ENCODE measurements at regions not wholly inside any gene's neighbourhood (a gene's known extent, or its start where the extent isn't known, plus 50 kb on each side); places are given as distances from the start of the nearest gene placed in this dataset.

- Histone ChIP-seq H3K9me3 (ENCODE audit: control extremely low read depth in 1 of 3, control insufficient read depth in 2 of 3, insufficient read depth in 1 of 3, low read length in 2 of 3) (peaks cover 0 to 3% (median 0%) of the 10 kb centered on the region in 3 donors), H3K79me2 (ENCODE audit: control insufficient read depth, insufficient read depth, low read length) (no peaks in the 10 kb centered on the region), H2AFZ (ENCODE audit: insufficient read depth, low read depth, low read length, poor library complexity, severe bottlenecking) (no peak overlapping the region), H3K4me2 (replicated peaks; ENCODE audit: low read depth, low read length, poor library complexity, severe bottlenecking) (no peak overlapping the region), H3K9ac (ENCODE audit: low read length) (no peak overlapping the region), H4K20me1 (ENCODE audit: control insufficient read depth, insufficient read depth, low read length, poor library complexity, severe bottlenecking) (no peaks in the 10 kb centered on the region), H3K27ac (ENCODE audit: low read length in 2 of 2) (no peak overlapping the region), H3K4me3 (ENCODE audit: control extremely low read depth in 1 of 5, extremely low read depth in 1 of 5, insufficient read depth in 1 of 5, low read depth in 2 of 5, low read length in 4 of 5) (no peak overlapping the region), H3K36me3 (replicated peaks in 1 of 2; ENCODE audit: control extremely low read depth in 1 of 2, control insufficient read depth in 1 of 2, extremely low read depth in 1 of 2, insufficient read depth in 2 of 2, low read length in 1 of 2) (no peaks in the 10 kb centered on the region), H3K4me1 (ENCODE audit: control insufficient read depth in 2 of 2, insufficient read depth in 2 of 2, low read length in 2 of 2) (no peaks in the 10 kb centered on the region), H3K27me3 (replicated peaks in 1 of 4; ENCODE audit: control extremely low read depth in 1 of 4, control insufficient read depth in 3 of 4, insufficient read depth in 4 of 4, low read length in 3 of 4) (no peaks in the 10 kb centered on the region)
- H3K4me3 Mint-ChIP-seq = no peak overlapping the region
- H3K27me3 Mint-ChIP-seq = no peaks in the 10 kb centered on the region
- POLR2A ChIA-PET = no interaction called here
- peaks cover 6% of the 10 kb centered on the region for H3K9me3 Mint-ChIP-seq (ENCODE audit: insufficient read depth)
- no peak overlapping the region for H3K27ac Mint-ChIP-seq
- intact Hi-C loops (cut with micrococcal nuclease) = no loop called here
- DNase-seq (no peak), ATAC-seq (ENCODE audit: low read depth) (no peak)
- CTCF ChIA-PET = no interaction called here
- H3K4me1 Mint-ChIP-seq = no peaks in the 10 kb centered on the region
- TF ChIP-seq CTCF (IDR thresholded peaks at IDR 0.05) (no peak), EZH2 (IDR thresholded peaks at IDR 0.05; ENCODE audit: borderline replicate concordance, insufficient read depth, low read depth, low read length, poor library complexity, severe bottlenecking) (no peak)
These were observed 419.0 kb upstream of the CDH11 start for GRCh38 chr16:65540901-65541300.

- Mint-ChIP-seq H3K4me1 (no peaks in the 10 kb centered on the region), H3K27ac (no peak overlapping the region), H3K27me3 (no peaks in the 10 kb centered on the region), H3K4me3 (no peak overlapping the region), H3K9me3 (ENCODE audit: insufficient read depth) (peaks cover 6% of the 10 kb centered on the region)
- Histone ChIP-seq H4K20me1 (ENCODE audit: control insufficient read depth, insufficient read depth, low read length, poor library complexity, severe bottlenecking) (no peaks in the 10 kb centered on the region), H3K4me2 (replicated peaks; ENCODE audit: low read depth, low read length, poor library complexity, severe bottlenecking) (no peak overlapping the region), H3K9ac (ENCODE audit: low read length) (no peak overlapping the region), H3K4me3 (ENCODE audit: control extremely low read depth in 1 of 5, extremely low read depth in 1 of 5, insufficient read depth in 1 of 5, low read depth in 2 of 5, low read length in 4 of 5) (no peak overlapping the region), H2AFZ (ENCODE audit: insufficient read depth, low read depth, low read length, poor library complexity, severe bottlenecking) (no peak overlapping the region), H3K9me3 (ENCODE audit: control extremely low read depth in 1 of 3, control insufficient read depth in 2 of 3, insufficient read depth in 1 of 3, low read length in 2 of 3) (peaks cover 0 to 3% (median 0%) of the 10 kb centered on the region in 3 donors), H3K79me2 (ENCODE audit: control insufficient read depth, insufficient read depth, low read length) (no peaks in the 10 kb centered on the region), H3K27me3 (replicated peaks in 1 of 4; ENCODE audit: control extremely low read depth in 1 of 4, control insufficient read depth in 3 of 4, insufficient read depth in 4 of 4, low read length in 3 of 4) (no peaks in the 10 kb centered on the region), H3K4me1 (ENCODE audit: control insufficient read depth in 2 of 2, insufficient read depth in 2 of 2, low read length in 2 of 2) (no peaks in the 10 kb centered on the region), H3K27ac (ENCODE audit: low read length in 2 of 2) (no peak overlapping the region), H3K36me3 (replicated peaks in 1 of 2; ENCODE audit: control extremely low read depth in 1 of 2, control insufficient read depth in 1 of 2, extremely low read depth in 1 of 2, insufficient read depth in 2 of 2, low read length in 1 of 2) (no peaks in the 10 kb centered on the region)
- ATAC-seq (ENCODE audit: low read depth) = no peak
- TF ChIP-seq EZH2 (IDR thresholded peaks at IDR 0.05; ENCODE audit: borderline replicate concordance, insufficient read depth, low read depth, low read length, poor library complexity, severe bottlenecking) = no peak
- TF ChIP-seq CTCF (IDR thresholded peaks at IDR 0.05) = no peak
- ChIA-PET CTCF (no interaction called here), POLR2A (no interaction called here)
- intact Hi-C loops (cut with micrococcal nuclease) = no loop called here
- DNase-seq = no peak
- 60% methylated on average over 1 of the region's 3 CpGs for WGBS (ENCODE audit: insufficient coverage)
These were observed 417.1 kb upstream of the CDH11 start for GRCh38 chr16:65538976-65539375.
